ENCODE measurements at regions not wholly inside any gene's neighbourhood (a gene's known extent, or its start where the extent isn't known, plus 50 kb on each side); places are given as distances from the start of the nearest gene placed in this dataset.

GRCh38 chr2:14220101-14220500, 412.4 kb upstream of the LRATD1 start:
- H3K27ac Mint-ChIP-seq: no peak overlapping the region
- H3K36me3 Mint-ChIP-seq: no peaks in the 10 kb centered on the region
- peaks cover 2% of the 10 kb centered on the region for H3K9me3 Mint-ChIP-seq
- POLR2A ChIA-PET: no interaction called here
- DNase-seq (no peak), ATAC-seq (ENCODE audit: low read depth) (no peak)
- no peak overlapping the region for H3K4me3 Mint-ChIP-seq
- H3K27me3 Mint-ChIP-seq: no peaks in the 10 kb centered on the region
- no peaks in the 10 kb centered on the region for H3K4me1 Mint-ChIP-seq

- Mint-ChIP-seq H3K27me3 (no peaks in the 10 kb centered on the region), H3K27ac (no peak overlapping the region), H3K36me3 (no peaks in the 10 kb centered on the region), H3K4me3 (no peak overlapping the region), H3K4me1 (no peaks in the 10 kb centered on the region), H3K9me3 (peaks cover 2% of the 10 kb centered on the region)
- no peak for ATAC-seq (ENCODE audit: low read depth)
- no peak for DNase-seq
- POLR2A ChIA-PET: no interaction called here
These were observed 411.1 kb upstream of the LRATD1 start for GRCh38 chr2:14221466-14221865.

GRCh38 chr2:14223576-14223975, 408.9 kb upstream of the LRATD1 start:
- Mint-ChIP-seq H3K4me1 (no peaks in the 10 kb centered on the region), H3K27me3 (no peaks in the 10 kb centered on the region), H3K9me3 (peaks cover 1% of the 10 kb centered on the region), H3K27ac (no peak overlapping the region), H3K36me3 (no peaks in the 10 kb centered on the region), H3K4me3 (no peak overlapping the region)
- no peak for DNase-seq
- POLR2A ChIA-PET: no interaction called here
- no peak for ATAC-seq (ENCODE audit: low read depth)

GRCh38 chr2:14231391-14231898, 401.1 kb upstream of the LRATD1 start:
- no peak overlapping the region for H3K4me3 Mint-ChIP-seq
- no peaks in the 10 kb centered on the region for H3K27me3 Mint-ChIP-seq
- POLR2A ChIA-PET: no interaction called here
- H3K4me1 Mint-ChIP-seq: no peaks in the 10 kb centered on the region
- ATAC-seq (ENCODE audit: low read depth) (no peak), DNase-seq (no peak)
- H3K9me3 Mint-ChIP-seq: peaks cover 1% of the 10 kb centered on the region
- H3K36me3 Mint-ChIP-seq: no peaks in the 10 kb centered on the region
- no peak overlapping the region for H3K27ac Mint-ChIP-seq

- no peak for DNase-seq
- peaks cover 1% of the 10 kb centered on the region for H3K9me3 Mint-ChIP-seq
- H3K36me3 Mint-ChIP-seq: no peaks in the 10 kb centered on the region
- H3K4me3 Mint-ChIP-seq: no peak overlapping the region
- POLR2A ChIA-PET: no interaction called here
- H3K4me1 Mint-ChIP-seq: no peaks in the 10 kb centered on the region
- H3K27ac Mint-ChIP-seq: no peak overlapping the region
- no peak for ATAC-seq (ENCODE audit: low read depth)
- no peaks in the 10 kb centered on the region for H3K27me3 Mint-ChIP-seq
These were observed 400.3 kb upstream of the LRATD1 start for GRCh38 chr2:14232217-14232616.

GRCh38 chr2:14234911-14235310, 397.6 kb upstream of the LRATD1 start:
- no peaks in the 10 kb centered on the region for H3K36me3 Mint-ChIP-seq
- POLR2A ChIA-PET: no interaction called here
- H3K9me3 Mint-ChIP-seq: no peaks in the 10 kb centered on the region
- no peaks in the 10 kb centered on the region for H3K27me3 Mint-ChIP-seq
- H3K4me1 Mint-ChIP-seq: no peaks in the 10 kb centered on the region
- DNase-seq: no peak
- H3K4me3 Mint-ChIP-seq: no peak overlapping the region
- H3K27ac Mint-ChIP-seq: no peak overlapping the region
- ATAC-seq (ENCODE audit: low read depth): no peak

- Mint-ChIP-seq H3K27me3 (no peaks in the 10 kb centered on the region), H3K9me3 (no peaks in the 10 kb centered on the region), H3K27ac (no peak overlapping the region), H3K4me1 (no peaks in the 10 kb centered on the region), H3K36me3 (no peaks in the 10 kb centered on the region), H3K4me3 (no peak overlapping the region)
- DNase-seq (no peak), ATAC-seq (ENCODE audit: low read depth) (no peak)
- POLR2A ChIA-PET: no interaction called here
These were observed 396.9 kb upstream of the LRATD1 start for GRCh38 chr2:14235667-14236066.

GRCh38 chr2:14237902-14238301, 394.6 kb upstream of the LRATD1 start:
- POLR2A ChIA-PET: no interaction called here
- DNase-seq (no peak), ATAC-seq (ENCODE audit: low read depth) (no peak)
- Mint-ChIP-seq H3K4me1 (no peaks in the 10 kb centered on the region), H3K27me3 (no peaks in the 10 kb centered on the region), H3K9me3 (no peaks in the 10 kb centered on the region), H3K36me3 (no peaks in the 10 kb centered on the region), H3K27ac (no peak overlapping the region), H3K4me3 (no peak overlapping the region)

- Mint-ChIP-seq H3K4me1 (no peaks in the 10 kb centered on the region), H3K4me3 (no peak overlapping the region), H3K27ac (no peak overlapping the region), H3K36me3 (no peaks in the 10 kb centered on the region), H3K9me3 (no peaks in the 10 kb centered on the region), H3K27me3 (no peaks in the 10 kb centered on the region)
- DNase-seq: no peak
- POLR2A ChIA-PET: no interaction called here
- ATAC-seq (ENCODE audit: low read depth): no peak
These were observed 392.9 kb upstream of the LRATD1 start for GRCh38 chr2:14239605-14240004.

- Mint-ChIP-seq H3K4me3 (no peak overlapping the region), H3K9me3 (no peaks in the 10 kb centered on the region), H3K4me1 (no peaks in the 10 kb centered on the region), H3K27ac (no peak overlapping the region), H3K36me3 (no peaks in the 10 kb centered on the region), H3K27me3 (no peaks in the 10 kb centered on the region)
- DNase-seq (no peak), ATAC-seq (ENCODE audit: low read depth) (no peak)
- POLR2A ChIA-PET: no interaction called here
These were observed 391.6 kb upstream of the LRATD1 start for GRCh38 chr2:14240868-14241267.

GRCh38 chr2:14245901-14246300, 386.6 kb upstream of the LRATD1 start:
- H3K36me3 Mint-ChIP-seq: no peaks in the 10 kb centered on the region
- no peak for DNase-seq
- H3K4me1 Mint-ChIP-seq: no peaks in the 10 kb centered on the region
- H3K9me3 Mint-ChIP-seq: peaks cover 2% of the 10 kb centered on the region
- H3K27me3 Mint-ChIP-seq: no peaks in the 10 kb centered on the region
- no peak for ATAC-seq (ENCODE audit: low read depth)
- H3K4me3 Mint-ChIP-seq: no peak overlapping the region
- H3K27ac Mint-ChIP-seq: no peak overlapping the region
- POLR2A ChIA-PET: no interaction called here

- Mint-ChIP-seq H3K9me3 (no peaks in the 10 kb centered on the region), H3K4me1 (no peaks in the 10 kb centered on the region), H3K36me3 (no peaks in the 10 kb centered on the region), H3K27ac (no peak overlapping the region), H3K27me3 (no peaks in the 10 kb centered on the region), H3K4me3 (no peak overlapping the region)
- no peak for DNase-seq
- POLR2A ChIA-PET: no interaction called here
- no peak for ATAC-seq (ENCODE audit: low read depth)
These were observed 377.2 kb upstream of the LRATD1 start for GRCh38 chr2:14255135-14255820.

GRCh38 chr2:14256890-14257289, 375.6 kb upstream of the LRATD1 start:
- no peak overlapping the region for H3K4me3 Mint-ChIP-seq
- no peaks in the 10 kb centered on the region for H3K36me3 Mint-ChIP-seq
- H3K4me1 Mint-ChIP-seq: no peaks in the 10 kb centered on the region
- POLR2A ChIA-PET: no interaction called here
- no peak overlapping the region for H3K27ac Mint-ChIP-seq
- ATAC-seq (ENCODE audit: low read depth): no peak
- no peaks in the 10 kb centered on the region for H3K27me3 Mint-ChIP-seq
- H3K9me3 Mint-ChIP-seq: no peaks in the 10 kb centered on the region
- DNase-seq: no peak

GRCh38 chr2:14257801-14258507, 374.6 kb upstream of the LRATD1 start:
- H3K4me3 Mint-ChIP-seq: no peak overlapping the region
- no peaks in the 10 kb centered on the region for H3K9me3 Mint-ChIP-seq
- POLR2A ChIA-PET: no interaction called here
- no peak overlapping the region for H3K27ac Mint-ChIP-seq
- no peaks in the 10 kb centered on the region for H3K27me3 Mint-ChIP-seq
- DNase-seq: no peak
- H3K4me1 Mint-ChIP-seq: no peaks in the 10 kb centered on the region
- H3K36me3 Mint-ChIP-seq: no peaks in the 10 kb centered on the region
- ATAC-seq (ENCODE audit: low read depth): no peak
